ENCODE measurements at regions not wholly inside any gene's neighbourhood (a gene's known extent, or its start where the extent isn't known, plus 50 kb on each side); places are given as distances from the start of the nearest gene placed in this dataset.

GRCh38 chr1:8094481-8095241 lies 68.6 kb upstream of the ERRFI1 start:
- in situ Hi-C loops (cut with HindIII; ENCODE audit: low sequenced_read_pairs), result loop anchor here (5.0 kb wide), 3 partner anchors 73 to 113 kb away; no protein-coding TSS in a partner anchor

DNA sequence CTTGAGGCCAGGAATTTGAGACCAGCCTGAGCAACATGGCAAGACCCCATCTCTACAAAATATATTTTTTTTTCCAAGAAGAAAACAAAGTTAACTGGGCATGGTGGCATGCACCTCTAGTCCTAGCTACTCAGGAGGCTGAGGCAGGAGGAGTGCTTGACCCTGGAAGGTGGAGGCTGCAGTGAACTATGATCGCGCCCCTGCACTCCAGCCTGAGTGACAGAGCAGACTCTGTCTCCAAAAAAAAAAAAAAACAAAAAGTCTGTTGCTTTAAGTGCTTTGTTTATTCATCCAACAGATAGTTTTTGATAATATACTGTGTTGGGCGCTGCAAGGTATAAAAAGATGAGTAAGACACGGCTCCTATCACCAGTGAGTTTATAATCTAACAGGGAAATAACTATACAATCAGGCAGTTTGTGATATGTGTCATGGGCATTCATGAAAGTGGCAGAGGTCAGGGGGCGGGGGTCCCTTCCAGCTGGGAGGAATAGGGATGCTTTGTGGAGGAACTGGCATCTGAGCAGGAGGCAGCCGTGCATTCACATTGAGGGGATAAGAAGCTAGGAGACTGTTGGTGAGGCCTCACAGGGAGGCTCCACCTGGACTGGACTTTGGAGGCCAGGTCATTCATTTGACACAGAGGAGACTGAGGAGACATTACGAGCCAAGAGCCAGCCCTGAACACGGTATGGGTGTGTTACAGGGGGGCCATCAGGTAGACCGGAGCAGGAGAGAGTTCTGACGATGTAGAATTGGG lies 67.3 kb upstream of the ERRFI1 start:
- in situ Hi-C loops (cut with HindIII; ENCODE audit: low sequenced_read_pairs), result no loop called here

- in situ Hi-C loops (cut with HindIII; ENCODE audit: low sequenced_read_pairs), result no loop called here
Measured at GRCh38 chr1:8092657-8093056, 66.5 kb upstream of the ERRFI1 start.

DNA sequence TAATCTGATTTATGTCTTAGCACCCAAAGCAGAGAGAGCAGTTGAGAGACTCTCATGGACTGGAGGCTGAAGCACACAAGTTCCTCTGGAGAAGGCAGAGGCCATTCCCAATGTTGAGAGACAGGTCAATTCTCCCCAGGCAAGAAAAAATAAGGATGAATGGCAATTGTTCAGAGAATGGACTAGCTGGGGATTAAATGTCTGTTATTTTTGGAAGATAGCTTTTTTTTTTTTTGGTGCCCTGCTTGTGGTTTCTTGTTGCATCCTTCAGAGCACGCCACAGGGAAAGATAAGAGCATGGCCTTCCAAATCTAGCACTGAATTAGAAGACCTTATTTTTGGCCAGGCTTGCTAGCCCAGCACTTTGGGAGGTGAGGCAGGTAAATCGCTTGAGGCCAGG lies 65.6 kb upstream of the ERRFI1 start:
- in situ Hi-C loops (cut with HindIII; ENCODE audit: low sequenced_read_pairs), result no loop called here

DNA sequence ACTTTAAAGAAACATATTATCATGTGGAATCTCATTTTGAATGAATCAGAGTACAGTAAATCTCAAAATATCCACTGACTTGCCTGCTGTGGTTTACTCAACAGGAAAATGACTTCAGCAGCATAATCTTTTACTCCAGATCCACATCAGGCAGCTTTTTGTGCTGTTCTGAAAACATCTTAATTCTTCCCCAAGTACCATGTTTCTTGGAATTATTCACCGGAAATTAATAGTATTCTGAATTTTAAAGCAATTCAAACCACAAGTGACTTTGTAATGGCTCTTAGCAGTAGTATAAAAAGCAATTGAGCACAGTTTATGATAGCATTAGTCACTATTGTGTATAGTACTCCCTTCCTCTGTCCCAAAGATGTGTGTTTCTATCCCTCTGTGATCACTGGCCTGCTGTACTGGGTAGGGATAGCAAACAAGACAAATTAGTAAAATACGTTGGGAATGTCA lies 64.2 kb upstream of the ERRFI1 start:
- in situ Hi-C loops (cut with HindIII; ENCODE audit: low sequenced_read_pairs), result no loop called here

- in situ Hi-C loops (cut with HindIII; ENCODE audit: low sequenced_read_pairs), result no loop called here
Measured at GRCh38 chr1:8089535-8090228, 63.6 kb upstream of the ERRFI1 start.

GRCh38 chr1:8086055-8086454 lies 59.9 kb upstream of the ERRFI1 start:
- in situ Hi-C loops (cut with HindIII; ENCODE audit: low sequenced_read_pairs), result no loop called here

- in situ Hi-C loops (cut with HindIII; ENCODE audit: low sequenced_read_pairs), result no loop called here
Measured at GRCh38 chr1:8084913-8085312, 58.8 kb upstream of the ERRFI1 start.

DNA sequence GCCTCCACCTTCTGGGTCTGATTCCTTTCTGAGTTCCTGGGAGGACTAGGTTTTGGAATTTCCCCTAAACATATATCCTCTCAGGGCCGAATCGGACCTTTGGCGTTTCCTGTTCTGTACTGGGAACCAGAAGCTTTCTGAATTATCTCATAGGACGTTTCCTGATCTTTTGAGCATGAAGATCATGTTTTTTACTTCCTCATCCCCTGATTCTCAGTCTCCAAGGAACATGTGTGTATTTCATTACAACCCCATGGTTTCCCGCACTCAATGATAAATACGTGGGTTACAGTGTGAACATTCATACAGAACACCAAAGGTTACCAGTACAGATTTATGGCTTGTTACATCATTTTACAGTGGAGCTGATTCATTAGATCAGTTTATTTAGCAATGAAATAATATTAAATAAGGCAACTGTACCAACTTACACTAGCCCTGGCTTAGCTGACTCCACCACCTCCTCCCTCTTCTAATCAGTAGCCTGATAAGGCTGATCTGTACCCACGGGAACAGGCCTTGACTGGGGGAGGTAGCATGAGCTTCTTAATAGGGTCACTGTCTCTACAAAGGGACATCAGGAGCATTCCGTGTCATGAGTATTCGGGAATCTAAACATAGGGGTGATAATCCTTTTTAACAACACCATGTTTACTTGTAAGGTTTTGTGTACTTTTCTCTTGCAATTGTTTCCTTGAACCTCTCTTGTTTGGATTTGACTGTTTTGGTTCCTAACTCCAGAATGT lies 57.8 kb upstream of the ERRFI1 start:
- in situ Hi-C loops (cut with HindIII; ENCODE audit: low sequenced_read_pairs), result no loop called here

GRCh38 chr1:8082945-8083344 lies 56.8 kb upstream of the ERRFI1 start:
- in situ Hi-C loops (cut with HindIII; ENCODE audit: low sequenced_read_pairs), result no loop called here

- in situ Hi-C loops (cut with HindIII; ENCODE audit: low sequenced_read_pairs), result loop anchor here (5.0 kb wide), 2 partner anchors 39 to 41 kb away; no protein-coding TSS in a partner anchor
Measured at GRCh38 chr1:8078176-8078671, 52.1 kb upstream of the ERRFI1 start.

GRCh38 chr1:8077602-8078001 lies 51.5 kb upstream of the ERRFI1 start:
- in situ Hi-C loops (cut with HindIII; ENCODE audit: low sequenced_read_pairs), result loop anchor here (5.0 kb wide), 2 partner anchors 40 kb away; no protein-coding TSS in a partner anchor

DNA sequence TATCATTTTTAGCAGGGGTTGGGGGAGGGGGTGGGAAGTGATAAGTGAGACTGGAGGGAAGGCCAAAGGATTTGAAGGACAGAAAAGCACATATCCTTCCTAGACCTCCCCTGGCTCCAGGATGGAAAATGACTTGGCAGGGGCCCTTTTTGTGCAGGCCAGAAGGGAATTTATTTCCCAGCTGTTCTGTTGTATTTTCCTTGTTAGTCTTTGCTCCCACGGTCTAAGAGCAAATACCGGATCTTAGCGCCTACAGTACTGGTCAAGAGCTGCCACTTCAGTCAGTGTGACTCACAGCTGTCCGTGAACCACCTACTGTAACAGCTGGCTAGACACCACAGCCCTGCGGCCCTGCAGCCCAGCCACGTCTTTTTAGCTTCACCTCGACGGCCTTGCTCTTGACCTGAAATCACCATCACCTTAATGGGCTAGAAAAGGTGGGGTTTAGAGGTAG lies 51.0 kb upstream of the ERRFI1 start:
- in situ Hi-C loops (cut with HindIII; ENCODE audit: low sequenced_read_pairs), result loop anchor here (5.0 kb wide), 2 partner anchors 40 kb away; no protein-coding TSS in a partner anchor

DNA sequence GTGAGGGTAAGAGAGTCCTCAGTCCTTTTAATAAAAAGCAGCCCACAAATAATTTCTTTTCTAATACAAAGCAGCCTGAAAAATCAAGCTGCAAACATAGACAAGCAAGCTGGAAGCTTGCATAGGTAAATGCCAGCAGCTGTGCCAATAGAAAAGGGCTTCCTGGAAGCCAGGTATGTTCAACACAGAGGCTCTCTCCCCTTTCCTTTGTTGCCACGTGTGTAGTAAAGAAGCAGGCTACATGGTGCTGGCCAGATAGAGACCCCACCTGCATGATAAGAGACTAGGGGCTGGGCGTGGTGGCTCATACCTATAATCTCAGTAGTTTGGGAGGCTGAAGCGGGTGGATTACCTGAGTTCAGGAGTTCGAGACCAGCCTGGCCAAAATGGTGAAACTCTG lies 50.1 kb upstream of the ERRFI1 start:
- in situ Hi-C loops (cut with HindIII; ENCODE audit: low sequenced_read_pairs), result loop anchor here (5.0 kb wide), 2 partner anchors 39 to 41 kb away; no protein-coding TSS in a partner anchor
